ENCODE measurements at regions not wholly inside any gene's neighbourhood (a gene's known extent, or its start where the extent isn't known, plus 50 kb on each side); places are given as distances from the start of the nearest gene placed in this dataset.

DNA sequence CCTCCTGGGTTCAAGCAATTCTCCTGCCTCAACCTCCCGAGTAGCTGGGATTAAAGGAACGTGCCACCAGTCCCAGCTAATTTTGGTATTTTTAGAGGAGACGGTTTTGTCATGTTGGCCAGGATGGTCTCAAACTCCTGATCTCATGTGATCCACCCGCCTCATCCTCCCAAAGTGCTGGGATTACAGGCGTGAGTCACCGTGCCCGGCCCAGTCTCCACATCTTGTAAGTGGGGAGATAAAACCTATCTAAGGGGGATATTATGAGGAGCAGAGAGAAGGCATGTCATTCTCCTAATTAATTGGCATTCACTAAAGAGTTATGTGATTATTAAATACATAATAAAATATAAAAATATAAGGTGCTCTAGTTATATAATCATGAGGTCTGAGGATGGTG, 94.1 kb upstream of the BOD1 start:
- TF ChIP-seq, protein P1, sequence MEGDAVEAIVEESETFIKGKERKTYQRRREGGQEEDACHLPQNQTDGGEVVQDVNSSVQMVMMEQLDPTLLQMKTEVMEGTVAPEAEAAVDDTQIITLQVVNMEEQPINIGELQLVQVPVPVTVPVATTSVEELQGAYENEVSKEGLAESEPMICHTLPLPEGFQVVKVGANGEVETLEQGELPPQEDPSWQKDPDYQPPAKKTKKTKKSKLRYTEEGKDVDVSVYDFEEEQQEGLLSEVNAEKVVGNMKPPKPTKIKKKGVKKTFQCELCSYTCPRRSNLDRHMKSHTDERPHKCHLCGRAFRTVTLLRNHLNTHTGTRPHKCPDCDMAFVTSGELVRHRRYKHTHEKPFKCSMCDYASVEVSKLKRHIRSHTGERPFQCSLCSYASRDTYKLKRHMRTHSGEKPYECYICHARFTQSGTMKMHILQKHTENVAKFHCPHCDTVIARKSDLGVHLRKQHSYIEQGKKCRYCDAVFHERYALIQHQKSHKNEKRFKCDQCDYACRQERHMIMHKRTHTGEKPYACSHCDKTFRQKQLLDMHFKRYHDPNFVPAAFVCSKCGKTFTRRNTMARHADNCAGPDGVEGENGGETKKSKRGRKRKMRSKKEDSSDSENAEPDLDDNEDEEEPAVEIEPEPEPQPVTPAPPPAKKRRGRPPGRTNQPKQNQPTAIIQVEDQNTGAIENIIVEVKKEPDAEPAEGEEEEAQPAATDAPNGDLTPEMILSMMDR (IDR thresholded peaks at IDR 0.05; ENCODE audit: low read length), result no peak
- TF ChIP-seq EZH2phosphoT487 (IDR thresholded peaks at IDR 0.05; ENCODE audit: low read length) (no peak), EZH2 (optimal IDR thresholded peaks at IDR 0.05; ENCODE audit: low read depth, low read length) (no peak)
